ENCODE measurements at regions not wholly inside any gene's neighbourhood (a gene's known extent, or its start where the extent isn't known, plus 50 kb on each side); places are given as distances from the start of the nearest gene placed in this dataset.

GRCh38 chr13:109395014-109395413 is 391.4 kb downstream of the IRS2 start:
- no peaks in the 10 kb centered on the region for H3K9me3 Mint-ChIP-seq (ENCODE audit: insufficient read depth)
- H3K4me3 Mint-ChIP-seq = no peak overlapping the region
- no peaks in the 10 kb centered on the region for H3K36me3 Mint-ChIP-seq (ENCODE audit: low read depth)
- no peak for DNase-seq
- no peaks in the 10 kb centered on the region for H3K4me1 Mint-ChIP-seq (ENCODE audit: low read depth)
- ChIA-PET POLR2A (no interaction called here), CTCF (no interaction called here)
- no peak overlapping the region for H3K27ac Mint-ChIP-seq
- H3K27me3 Mint-ChIP-seq (ENCODE audit: low read depth) = no peaks in the 10 kb centered on the region
- no peak for ATAC-seq

GRCh38 chr13:109394311-109394988 is 391.9 kb downstream of the IRS2 start:
- no peak for ATAC-seq
- POLR2A ChIA-PET = no interaction called here
- H3K27ac Mint-ChIP-seq = no peak overlapping the region
- H3K27me3 Mint-ChIP-seq (ENCODE audit: low read depth) = no peaks in the 10 kb centered on the region
- DNase-seq = no peak
- H3K4me1 Mint-ChIP-seq (ENCODE audit: low read depth) = no peaks in the 10 kb centered on the region
- H3K36me3 Mint-ChIP-seq (ENCODE audit: low read depth) = no peaks in the 10 kb centered on the region
- CTCF ChIA-PET = no interaction called here
- no peaks in the 10 kb centered on the region for H3K9me3 Mint-ChIP-seq (ENCODE audit: insufficient read depth)
- no peak overlapping the region for H3K4me3 Mint-ChIP-seq

- ATAC-seq (no peak), DNase-seq (no peak)
- Mint-ChIP-seq H3K9me3 (ENCODE audit: insufficient read depth) (no peaks in the 10 kb centered on the region), H3K27ac (no peak overlapping the region), H3K36me3 (ENCODE audit: low read depth) (no peaks in the 10 kb centered on the region), H3K27me3 (ENCODE audit: low read depth) (no peaks in the 10 kb centered on the region), H3K4me1 (ENCODE audit: low read depth) (no peaks in the 10 kb centered on the region), H3K4me3 (no peak overlapping the region)
- ChIA-PET CTCF (no interaction called here), POLR2A (no interaction called here)
Observed at GRCh38 chr13:109393045-109393444, 393.3 kb downstream of the IRS2 start.

GRCh38 chr13:109390391-109390790 is 396.0 kb downstream of the IRS2 start:
- Mint-ChIP-seq H3K27me3 (ENCODE audit: low read depth) (no peaks in the 10 kb centered on the region), H3K27ac (no peak overlapping the region), H3K4me3 (no peak overlapping the region), H3K9me3 (ENCODE audit: insufficient read depth) (no peaks in the 10 kb centered on the region), H3K4me1 (ENCODE audit: low read depth) (no peaks in the 10 kb centered on the region), H3K36me3 (ENCODE audit: low read depth) (no peaks in the 10 kb centered on the region)
- ChIA-PET POLR2A (no interaction called here), CTCF (no interaction called here)
- no peak for DNase-seq
- no peak for ATAC-seq

GRCh38 chr13:109389892-109390345 is 396.5 kb downstream of the IRS2 start:
- no peak overlapping the region for H3K4me3 Mint-ChIP-seq
- ATAC-seq = no peak
- H3K27ac Mint-ChIP-seq = no peak overlapping the region
- no peaks in the 10 kb centered on the region for H3K4me1 Mint-ChIP-seq (ENCODE audit: low read depth)
- no peaks in the 10 kb centered on the region for H3K9me3 Mint-ChIP-seq (ENCODE audit: insufficient read depth)
- H3K27me3 Mint-ChIP-seq (ENCODE audit: low read depth) = no peaks in the 10 kb centered on the region
- ChIA-PET CTCF (no interaction called here), POLR2A (no interaction called here)
- no peak for DNase-seq
- H3K36me3 Mint-ChIP-seq (ENCODE audit: low read depth) = no peaks in the 10 kb centered on the region

- DNase-seq = no peak
- POLR2A ChIA-PET = no interaction called here
- no peak for ATAC-seq
- Mint-ChIP-seq H3K27me3 (ENCODE audit: low read depth) (no peaks in the 10 kb centered on the region), H3K36me3 (ENCODE audit: low read depth) (no peaks in the 10 kb centered on the region), H3K4me3 (no peak overlapping the region), H3K9me3 (ENCODE audit: insufficient read depth) (no peaks in the 10 kb centered on the region), H3K27ac (no peak overlapping the region), H3K4me1 (ENCODE audit: low read depth) (no peaks in the 10 kb centered on the region)
- CTCF ChIA-PET = no interaction called here
Observed at GRCh38 chr13:109389456-109389855, 396.9 kb downstream of the IRS2 start.

GRCh38 chr13:109387471-109387870 is 398.9 kb downstream of the IRS2 start:
- no peak overlapping the region for H3K4me3 Mint-ChIP-seq
- H3K27ac Mint-ChIP-seq = no peak overlapping the region
- H3K9me3 Mint-ChIP-seq (ENCODE audit: insufficient read depth) = no peaks in the 10 kb centered on the region
- no peaks in the 10 kb centered on the region for H3K4me1 Mint-ChIP-seq (ENCODE audit: low read depth)
- ChIA-PET POLR2A (no interaction called here), CTCF (no interaction called here)
- DNase-seq (no peak), ATAC-seq (no peak)
- no peaks in the 10 kb centered on the region for H3K27me3 Mint-ChIP-seq (ENCODE audit: low read depth)
- H3K36me3 Mint-ChIP-seq (ENCODE audit: low read depth) = no peaks in the 10 kb centered on the region

GRCh38 chr13:109385242-109385560 is 401.2 kb downstream of the IRS2 start:
- peaks cover 2% of the 10 kb centered on the region for H3K27me3 Mint-ChIP-seq (ENCODE audit: low read depth)
- no peak overlapping the region for H3K27ac Mint-ChIP-seq
- H3K9me3 Mint-ChIP-seq (ENCODE audit: insufficient read depth) = no peaks in the 10 kb centered on the region
- no peaks in the 10 kb centered on the region for H3K36me3 Mint-ChIP-seq (ENCODE audit: low read depth)
- H3K4me1 Mint-ChIP-seq (ENCODE audit: low read depth) = no peaks in the 10 kb centered on the region
- no peak for ATAC-seq
- ChIA-PET CTCF (no interaction called here), POLR2A (no interaction called here)
- DNase-seq = no peak
- H3K4me3 Mint-ChIP-seq = no peak overlapping the region

GRCh38 chr13:109384491-109385241 is 401.7 kb downstream of the IRS2 start:
- H3K9me3 Mint-ChIP-seq (ENCODE audit: insufficient read depth) = no peaks in the 10 kb centered on the region
- ChIA-PET CTCF (no interaction called here), POLR2A (no interaction called here)
- no peak for ATAC-seq
- H3K4me1 Mint-ChIP-seq (ENCODE audit: low read depth) = no peaks in the 10 kb centered on the region
- H3K36me3 Mint-ChIP-seq (ENCODE audit: low read depth) = no peaks in the 10 kb centered on the region
- peaks cover 2% of the 10 kb centered on the region for H3K27me3 Mint-ChIP-seq (ENCODE audit: low read depth)
- DNase-seq = no peak
- no peak overlapping the region for H3K27ac Mint-ChIP-seq
- no peak overlapping the region for H3K4me3 Mint-ChIP-seq

GRCh38 chr13:109383683-109384082 is 402.7 kb downstream of the IRS2 start:
- DNase-seq = no peak
- no peak for ATAC-seq
- ChIA-PET POLR2A (no interaction called here), CTCF (no interaction called here)
- Mint-ChIP-seq H3K36me3 (ENCODE audit: low read depth) (no peaks in the 10 kb centered on the region), H3K4me1 (ENCODE audit: low read depth) (no peaks in the 10 kb centered on the region), H3K27ac (no peak overlapping the region), H3K4me3 (no peak overlapping the region), H3K27me3 (ENCODE audit: low read depth) (peaks cover 2% of the 10 kb centered on the region), H3K9me3 (ENCODE audit: insufficient read depth) (no peaks in the 10 kb centered on the region)

GRCh38 chr13:109381546-109382180 is 404.7 kb downstream of the IRS2 start:
- Mint-ChIP-seq H3K27ac (no peak overlapping the region), H3K9me3 (ENCODE audit: insufficient read depth) (no peaks in the 10 kb centered on the region), H3K36me3 (ENCODE audit: low read depth) (no peaks in the 10 kb centered on the region), H3K4me1 (ENCODE audit: low read depth) (no peaks in the 10 kb centered on the region), H3K4me3 (no peak overlapping the region), H3K27me3 (ENCODE audit: low read depth) (peaks cover 2% of the 10 kb centered on the region)
- POLR2A ChIA-PET = no interaction called here
- CTCF ChIA-PET = no interaction called here
- ATAC-seq (no peak), DNase-seq (no peak)

- DNase-seq = no peak
- ChIA-PET POLR2A (no interaction called here), CTCF (no interaction called here)
- H3K27me3 Mint-ChIP-seq (ENCODE audit: low read depth) = peaks cover 2% of the 10 kb centered on the region
- H3K4me3 Mint-ChIP-seq = no peak overlapping the region
- no peaks in the 10 kb centered on the region for H3K4me1 Mint-ChIP-seq (ENCODE audit: low read depth)
- ATAC-seq = no peak
- no peak overlapping the region for H3K27ac Mint-ChIP-seq
- H3K9me3 Mint-ChIP-seq (ENCODE audit: insufficient read depth) = no peaks in the 10 kb centered on the region
- H3K36me3 Mint-ChIP-seq (ENCODE audit: low read depth) = no peaks in the 10 kb centered on the region
Observed at GRCh38 chr13:109380457-109380856, 405.9 kb downstream of the IRS2 start.
